CD4-positive, alpha-beta T cell treated with Interleukin-6 at 100 ng/mL for 8 hours (primary cell): ENCODE measurements at regions not wholly inside any gene's neighbourhood (a gene's known extent, or its start where the extent isn't known, plus 50 kb on each side); places are given as distances from the start of the nearest gene placed in this dataset.

ENCODE experiments used
- DNase-seq: peaks from one replicate; pipeline ENCODE4 v3.0.0-alpha.2; 2020; ENCODE audit warnings: mixed read lengths, low spot score

GRCh38 chr15:70443486-70444273 is 319.7 kb downstream of the UACA start:
- no peak for DNase-seq

- no peak for DNase-seq
Observed at GRCh38 chr15:70442616-70443321, 320.6 kb downstream of the UACA start.

GRCh38 chr15:70442211-70442610 is 321.1 kb downstream of the UACA start:
- no peak for DNase-seq

GRCh38 chr15:70440416-70441138 is 322.8 kb downstream of the UACA start:
- no peak for DNase-seq

- DNase-seq: no peak
Observed at GRCh38 chr15:70439880-70440279, 323.5 kb downstream of the UACA start.

GRCh38 chr15:70439304-70439877 is 324.0 kb downstream of the UACA start:
- no peak for DNase-seq

GRCh38 chr15:70438776-70439175 is 324.6 kb downstream of the UACA start:
- DNase-seq: no peak

- no peak for DNase-seq
Observed at GRCh38 chr15:70437882-70438451, 325.4 kb downstream of the UACA start.

GRCh38 chr15:70437089-70437488 is 326.3 kb downstream of the UACA start:
- DNase-seq: no peak

- DNase-seq: no peak
Observed at GRCh38 chr15:70436428-70436827, 326.9 kb downstream of the UACA start.

GRCh38 chr15:70435872-70436271 is 327.5 kb downstream of the UACA start:
- DNase-seq: no peak

- peak; percentile 17 for DNase-seq
Observed at GRCh38 chr15:70435369-70435768, 328.0 kb downstream of the UACA start.

- no peak for DNase-seq
Observed at GRCh38 chr15:70433586-70434324, 329.6 kb downstream of the UACA start.

GRCh38 chr15:70432924-70433495 is 330.3 kb downstream of the UACA start:
- DNase-seq: no peak

- DNase-seq: no peak
Observed at GRCh38 chr15:70431854-70432253, 331.5 kb downstream of the UACA start.

- DNase-seq: no peak
Observed at GRCh38 chr15:70430069-70430468, 332.4 kb upstream of the TLE3 start.

GRCh38 chr15:70429056-70429722 is 331.5 kb upstream of the TLE3 start:
- no peak for DNase-seq

GRCh38 chr15:70428211-70428822 is 330.6 kb upstream of the TLE3 start:
- DNase-seq: no peak

- DNase-seq: no peak
Observed at GRCh38 chr15:70427167-70428120, 329.7 kb upstream of the TLE3 start.
